HG03045 (cell line): ENCODE measurements at regions not wholly inside any gene's neighbourhood (a gene's known extent, or its start where the extent isn't known, plus 50 kb on each side); places are given as distances from the start of the nearest gene placed in this dataset.

ENCODE experiments used
- ATAC-seq: cut with Tn5 transposase; IDR thresholded peaks from one replicate; pipeline ENCODE4 v1.9.1; 2021; ENCODE audit warnings: mild to moderate bottlenecking, moderate library complexity; ENCODE audit not compliant: unreplicated experiment

- ATAC-seq: no peak
These were observed 292.6 kb upstream of the MKI67 start for GRCh38 chr10:128418819-128419218.

- no peak for ATAC-seq
These were observed 293.3 kb upstream of the MKI67 start for GRCh38 chr10:128419466-128420019.

GRCh38 chr10:128420623-128421022 is 294.4 kb upstream of the MKI67 start:
- ATAC-seq: no peak

GRCh38 chr10:128421371-128422160 is 295.3 kb upstream of the MKI67 start:
- ATAC-seq: no peak

- ATAC-seq: no peak
These were observed 296.0 kb upstream of the MKI67 start for GRCh38 chr10:128422190-128422589.

GRCh38 chr10:128422999-128423398 is 296.8 kb upstream of the MKI67 start:
- no peak for ATAC-seq

- no peak for ATAC-seq
These were observed 303.1 kb upstream of the MKI67 start for GRCh38 chr10:128429321-128429720.

GRCh38 chr10:128429835-128430513 is 303.8 kb upstream of the MKI67 start:
- ATAC-seq: no peak

GRCh38 chr10:128431083-128431482 is 304.9 kb upstream of the MKI67 start:
- ATAC-seq: no peak

GRCh38 chr10:128431506-128431905 is 305.3 kb upstream of the MKI67 start:
- no peak for ATAC-seq

- ATAC-seq: no peak
These were observed 305.8 kb upstream of the MKI67 start for GRCh38 chr10:128432011-128432410.

- no peak for ATAC-seq
These were observed 306.2 kb upstream of the MKI67 start for GRCh38 chr10:128432423-128432822.

- no peak for ATAC-seq
These were observed 309.6 kb upstream of the MKI67 start for GRCh38 chr10:128435811-128436210.

GRCh38 chr10:128437786-128438345 is 311.6 kb upstream of the MKI67 start:
- ATAC-seq: no peak

GRCh38 chr10:128438417-128439063 is 312.3 kb upstream of the MKI67 start:
- ATAC-seq: no peak

GRCh38 chr10:128440513-128441160 is 314.4 kb upstream of the MKI67 start:
- no peak for ATAC-seq

- no peak for ATAC-seq
These were observed 317.8 kb upstream of the MKI67 start for GRCh38 chr10:128443925-128444518.

GRCh38 chr10:128448796-128449195 is 322.6 kb upstream of the MKI67 start:
- no peak for ATAC-seq

- ATAC-seq: no peak
These were observed 325.7 kb upstream of the MKI67 start for GRCh38 chr10:128451879-128452278.

GRCh38 chr10:128456271-128456670 is 330.0 kb upstream of the MKI67 start:
- ATAC-seq: no peak
